Stimulated activated CD4-positive, alpha-beta T cell treated with anti-CD3 and anti-CD28 coated beads, TNF-alpha, amount 100 ng/mL, for 4 hours (primary cell): ENCODE measurements at regions not wholly inside any gene's neighbourhood (a gene's known extent, or its start where the extent isn't known, plus 50 kb on each side); places are given as distances from the start of the nearest gene placed in this dataset.

Source experiments
- DNase-seq, 3 experiments: peaks; one replicate each; pipeline ENCODE4 v3.0.0-alpha.2; 2020; ENCODE audit warnings: low read depth in 3 of 3

- no peak for DNase-seq
Observed at GRCh38 chr2:6518361-6518760, 347.3 kb downstream of the CMPK2 start.

- no peak for DNase-seq
Observed at GRCh38 chr2:6523476-6523875, 342.2 kb downstream of the CMPK2 start.

- DNase-seq, result no peak
Observed at GRCh38 chr2:6524691-6525474, 340.8 kb downstream of the CMPK2 start.

- DNase-seq, result no peak
Observed at GRCh38 chr2:6525475-6525964, 340.2 kb downstream of the CMPK2 start.

- DNase-seq, result no peak
Observed at GRCh38 chr2:6526093-6526824, 339.4 kb downstream of the CMPK2 start.

GRCh38 chr2:6531304-6531703 lies 334.4 kb downstream of the CMPK2 start:
- no peak for DNase-seq

- no peak for DNase-seq
Observed at GRCh38 chr2:6535572-6535971, 330.1 kb downstream of the CMPK2 start.

GRCh38 chr2:6538607-6539006 lies 327.1 kb downstream of the CMPK2 start:
- DNase-seq, result no peak

- DNase-seq, result no peak
Observed at GRCh38 chr2:6545336-6545735, 320.4 kb downstream of the CMPK2 start.

- no peak for DNase-seq
Observed at GRCh38 chr2:6545795-6546194, 319.9 kb downstream of the CMPK2 start.

GRCh38 chr2:6554466-6554865 lies 311.2 kb downstream of the CMPK2 start:
- no peak for DNase-seq

GRCh38 chr2:6556755-6557154 lies 309.0 kb downstream of the CMPK2 start:
- DNase-seq, result no peak

GRCh38 chr2:6557737-6558136 lies 308.0 kb downstream of the CMPK2 start:
- DNase-seq, result no peak

- DNase-seq, result no peak
Observed at GRCh38 chr2:6562771-6563170, 302.9 kb downstream of the CMPK2 start.

GRCh38 chr2:6564326-6564725 lies 301.4 kb downstream of the CMPK2 start:
- no peak for DNase-seq

- no peak for DNase-seq
Observed at GRCh38 chr2:6574121-6574520, 291.6 kb downstream of the CMPK2 start.

GRCh38 chr2:6576302-6576701 lies 289.4 kb downstream of the CMPK2 start:
- no peak for DNase-seq

GRCh38 chr2:6577960-6578359 lies 287.7 kb downstream of the CMPK2 start:
- no peak for DNase-seq

GRCh38 chr2:6578416-6578815 lies 287.3 kb downstream of the CMPK2 start:
- DNase-seq, result no peak

- DNase-seq, result no peak
Observed at GRCh38 chr2:6579281-6579680, 286.4 kb downstream of the CMPK2 start.

GRCh38 chr2:6580982-6581381 lies 284.7 kb downstream of the CMPK2 start:
- no peak for DNase-seq

GRCh38 chr2:6589150-6589549 lies 276.6 kb downstream of the CMPK2 start:
- DNase-seq, result no peak

GRCh38 chr2:6590442-6590841 lies 275.3 kb downstream of the CMPK2 start:
- no peak for DNase-seq
